IMR-90 (cell line): ENCODE measurements at regions not wholly inside any gene's neighbourhood (a gene's known extent, or its start where the extent isn't known, plus 50 kb on each side); places are given as distances from the start of the nearest gene placed in this dataset.

Experiments
- ATAC-seq: fragments of 200-7000 bp; cut with Tn5 transposase; 2 replicates; pipeline ENCODE4 v1.9.1; 2020; ENCODE audit warnings: low read depth, mild to moderate bottlenecking, moderate library complexity
- BruUV-seq: library from RNA; stranded (reverse); fragments of 400-500 nt; replicated peaks from 2 replicates; lab custom pipeline; 2021; lab: Mats Ljungman, UMichigan
- CTCF ChIA-PET: fragments of 300-600 bp; formaldehyde crosslinking; extraction: SDS; loops from one replicate; lab custom pipeline; 2021; ENCODE audit warnings: antibody characterized with exemption; lab: Yijun Ruan, JAX
- POLR2A ChIA-PET: fragments of 300-600 bp; sonication (Branson Sonifier 250); formaldehyde crosslinking; loops from one replicate; lab custom pipeline; 2022; ENCODE audit warnings: antibody characterized with exemption; ENCODE audit not compliant: unreplicated experiment; lab: Charles Lee
- DNase-seq: peaks from one replicate; pipeline ENCODE4 v3.0.0; 2013
- H2AFZ ChIP-seq: replicated peaks from 2 replicates; pipeline ENCODE3; 2013; ENCODE audit warnings: low read length, mild to moderate bottlenecking; ENCODE audit not compliant: poor library complexity
- H2AK5ac ChIP-seq: 2 replicates; pipeline ENCODE4 v1.6.1; 2013; ENCODE audit warnings: low read depth, low read length, inconsistent platforms
- H2AK9ac ChIP-seq: replicated peaks from 2 replicates; pipeline ENCODE3; 2013; ENCODE audit warnings: mild to moderate bottlenecking, low read depth, low read length, moderate library complexity; ENCODE audit not compliant: poor library complexity
- H2BK120ac ChIP-seq: 2 replicates; pipeline ENCODE4 v1.6.1; 2013; ENCODE audit warnings: low read depth, low read length, inconsistent platforms
- H2BK15ac ChIP-seq: 3 replicates; pipeline ENCODE4 v1.6.1; 2013; ENCODE audit warnings: low read depth, low read length, inconsistent platforms
- H2BK20ac ChIP-seq: 2 replicates; pipeline ENCODE4 v1.6.1; 2013; ENCODE audit warnings: low read depth, mild to moderate bottlenecking, inconsistent platforms, low read length, moderate library complexity
- H2BK5ac ChIP-seq: 2 replicates; pipeline ENCODE4 v1.6.1; 2013; ENCODE audit warnings: mild to moderate bottlenecking, low read depth, low read length, inconsistent platforms; ENCODE audit not compliant: poor library complexity, severe bottlenecking
- H3K14ac ChIP-seq: replicated peaks from 2 replicates; pipeline ENCODE4 v1.6.1; 2013; ENCODE audit warnings: low read depth, low read length, inconsistent platforms
- H3K18ac ChIP-seq: 2 replicates; pipeline ENCODE4 v1.6.1; 2013; ENCODE audit warnings: low read depth, low read length, control low read depth
- H3K23ac ChIP-seq: 2 replicates; pipeline ENCODE4 v1.6.1; 2013; ENCODE audit warnings: low read depth, low read length, inconsistent platforms
- H3K27ac ChIP-seq: 2 replicates; pipeline ENCODE4 v1.5.1; 2013; ENCODE audit warnings: mild to moderate bottlenecking, control low read depth, low read length; ENCODE audit not compliant: insufficient read depth
- H3K27me3 ChIP-seq: 2 replicates; pipeline ENCODE4 v1.6.1; 2013; ENCODE audit warnings: low read length; ENCODE audit not compliant: control insufficient read depth, insufficient read depth
- H3K36me3 ChIP-seq: 2 replicates; pipeline ENCODE4 v1.6.1; 2013; ENCODE audit warnings: low read length, mixed read lengths; ENCODE audit not compliant: control insufficient read depth, insufficient read depth
- H3K4ac ChIP-seq: 2 replicates; pipeline ENCODE4 v1.6.1; 2013; ENCODE audit warnings: low read depth, low read length, inconsistent platforms
- H3K4me1 ChIP-seq: 2 replicates; pipeline ENCODE4 v1.6.1; 2013; ENCODE audit warnings: low read length, mixed read lengths; ENCODE audit not compliant: control insufficient read depth, insufficient read depth
- H3K4me2 ChIP-seq: 2 replicates; pipeline ENCODE4 v1.6.1; 2013; ENCODE audit warnings: low read depth, mild to moderate bottlenecking, control low read depth, low read length, moderate library complexity
- H3K4me3 ChIP-seq: 2 replicates; pipeline ENCODE4 v1.5.1; 2013; ENCODE audit warnings: low read depth, mild to moderate bottlenecking, control low read depth, low read length, moderate library complexity; ENCODE audit not compliant: insufficient read depth
- H3K56ac ChIP-seq: 2 replicates; pipeline ENCODE4 v1.6.1; 2013; ENCODE audit warnings: low read length, inconsistent platforms; ENCODE audit not compliant: insufficient read depth; ENCODE audit errors: extremely low read depth
- H3K79me1 ChIP-seq, 2 experiments: 2 replicates each; pipeline ENCODE4 v1.6.1; 2013; ENCODE audit warnings: low read length in 2 of 2, inconsistent platforms in 1 of 2, low read depth in 1 of 2
- H3K9ac ChIP-seq: 2 replicates; pipeline ENCODE4 v1.6.1; 2013; ENCODE audit warnings: low read depth, low read length, control low read depth
- H3K9me1 ChIP-seq: 2 replicates; pipeline ENCODE4 v1.6.1; 2013; ENCODE audit warnings: low read length, inconsistent platforms; ENCODE audit not compliant: insufficient read depth
- H3K9me3 ChIP-seq: 2 replicates; pipeline ENCODE4 v1.6.1; 2013; ENCODE audit warnings: low read length; ENCODE audit not compliant: control insufficient read depth, insufficient read depth
- H4K20me1 ChIP-seq: 2 replicates; pipeline ENCODE4 v1.6.1; 2013; ENCODE audit warnings: low read length, inconsistent platforms; ENCODE audit not compliant: insufficient read depth
- H4K5ac ChIP-seq: 2 replicates; pipeline ENCODE4 v1.6.1; 2013; ENCODE audit warnings: mild to moderate bottlenecking, low read depth, low read length, control low read depth
- H4K8ac ChIP-seq, 2 experiments: 2 replicates each; pipeline ENCODE4 v1.6.1; 2013; ENCODE audit warnings: low read depth in 2 of 2, low read length in 2 of 2, control low read depth in 1 of 2, inconsistent platforms in 1 of 2
- H4K91ac ChIP-seq: 2 replicates; pipeline ENCODE4 v1.6.1; 2013; ENCODE audit warnings: low read depth, low read length, inconsistent platforms; ENCODE audit not compliant: insufficient read depth
- BHLHE40 ChIP-seq: fragments of 150-350 bp; IDR thresholded peaks from 2 replicates; pipeline ENCODE4 v1.6.1; 2016; ENCODE audit warnings: mild to moderate bottlenecking, low read depth, low read length
- RAD21 ChIP-seq: IDR thresholded peaks from 2 replicates; pipeline ENCODE4 v1.6.1; 2012; ENCODE audit warnings: low read length, improper control_type of control experiment
- RCOR1 ChIP-seq: IDR thresholded peaks from 2 replicates; pipeline ENCODE4 v1.6.1; 2012; ENCODE audit warnings: mild to moderate bottlenecking, low read length, improper control_type of control experiment; ENCODE audit not compliant: insufficient replicate concordance
- RFX5 ChIP-seq: IDR thresholded peaks from 2 replicates; pipeline ENCODE4 v1.8.0; 2012; ENCODE audit warnings: low read depth, mild to moderate bottlenecking, low read length, moderate library complexity
- USF2 ChIP-seq: fragments of 150-350 bp; IDR thresholded peaks from 2 replicates; pipeline ENCODE4 v1.6.1; 2017; ENCODE audit warnings: mild to moderate bottlenecking, antibody characterized with exemption, low read length, low read depth
- WGBS, 2 experiments: methylation state at CpG; one replicate each; pipeline versions ENCODE4 v1.1.5 to v1.1.7; 2013; ENCODE audit warnings: missing lambda C conversion rate in 2 of 2; ENCODE audit not compliant: insufficient read length in 1 of 2; ENCODE audit errors: extremely low coverage in 2 of 2; 5-methylcytosine and 5-hydroxymethylcytosine counted together
- dilution Hi-C: fragments of 300-500 bp; cut with HindIII; formaldehyde crosslinking; loops from one replicate; pipeline ENCODE4 v1.14.3; 2018; ENCODE audit warnings: low sequenced_read_pairs; ENCODE audit not compliant: unreplicated experiment
- in situ Hi-C: fragments of 300-500 bp; cut with MboI; formaldehyde crosslinking; loops from 3 replicates; pipeline ENCODE4 v1.14.3; 2019; ENCODE audit warnings: low sequenced_read_pairs, inconsistent platforms, mixed read lengths
- intact Hi-C: fragments of 100-400 bp; cut with micrococcal nuclease; formaldehyde crosslinking; loops from 2 replicates; pipeline ENCODE4 v1.10.0; 2022

GRCh38 chr7:13035233-13035632, 347.8 kb downstream of the ARL4A start:
- TF ChIP-seq RCOR1 (no peak), RAD21 (no peak), RFX5 (no peak), USF2 (no peak), BHLHE40 (no peak)
- in situ Hi-C loops: no loop called here
- peak overlapping the region; percentile 61 for H2BK20ac ChIP-seq
- BruUV-seq: no TSS peak
- no peaks in the 10 kb centered on the region for H3K36me3 ChIP-seq
- CTCF ChIA-PET: no interaction called here
- 0 out of 2 replicates have a peak overlapping the region, but pooled peaks have one; percentile 11 for H3K23ac ChIP-seq
- peak overlapping the region; percentile 47; the same call in 1 of the 2 replicates for H4K91ac ChIP-seq
- no peak overlapping the region for H3K9ac ChIP-seq
- no peak overlapping the region for H3K56ac ChIP-seq
- no peak overlapping the region for H3K4me3 ChIP-seq
- no peaks in the 10 kb centered on the region for H4K20me1 ChIP-seq
- no peaks in the 10 kb centered on the region for H3K79me1 ChIP-seq
- H2BK5ac ChIP-seq: peak overlapping the region; percentile 36
- H3K27ac ChIP-seq: peak overlapping the region; percentile 25; the same call in 1 of the 2 replicates
- peak overlapping the region; percentile 54; the same call in 1 of the 2 replicates for H3K18ac ChIP-seq
- H3K27me3 ChIP-seq: no peaks in the 10 kb centered on the region
- H2BK15ac ChIP-seq: peak overlapping the region; percentile 81; the same call in 1 of the 3 replicates
- H4K8ac ChIP-seq: peak overlapping the region in 1 of 2 experiments; percentile 15; a peak in 1 of 4 replicates
- WGBS, 2 experiments: 94% methylated on average over 2 of the region's 4 CpGs; no CpG with 5 or more reads in 1 of the 2 experiments
- H2AK5ac ChIP-seq: peak overlapping the region; percentile 77
- H3K4me1 ChIP-seq: peaks cover 7% of the 10 kb centered on the region
- peaks cover 2% of the 10 kb centered on the region for H3K9me3 ChIP-seq
- H3K14ac ChIP-seq: peak overlapping the region; percentile 37
- intact Hi-C loops: loop anchor here (5.0 kb wide), 1 partner anchor 42 kb away; no protein-coding TSS in a partner anchor
- ATAC-seq (no peak), DNase-seq (no peak)
- no peak overlapping the region for H2AFZ ChIP-seq
- H2AK9ac ChIP-seq: no peak overlapping the region
- peaks cover 2% of the 10 kb centered on the region for H3K9me1 ChIP-seq
- POLR2A ChIA-PET: no interaction called here
- no peak overlapping the region for H3K4me2 ChIP-seq
- peak overlapping the region; percentile 59; the same call in 1 of the 2 replicates for H4K5ac ChIP-seq
- H3K4ac ChIP-seq: peak overlapping the region; percentile 36; the same call in 1 of the 2 replicates
- peak overlapping the region; percentile 68 for H2BK120ac ChIP-seq
- dilution Hi-C loops: no loop called here
